Left renal pelvis (tissue), 4 donors: ENCODE measurements at regions not wholly inside any gene's neighbourhood (a gene's known extent, or its start where the extent isn't known, plus 50 kb on each side); places are given as distances from the start of the nearest gene placed in this dataset.

Experiments used
- DNase-seq, 4 donors: peaks; one replicate each; pipeline ENCODE4 v3.0.0-alpha.2; 2013; ENCODE audit warnings: low read depth in 4 of 4, low spot score in 3 of 4

DNA sequence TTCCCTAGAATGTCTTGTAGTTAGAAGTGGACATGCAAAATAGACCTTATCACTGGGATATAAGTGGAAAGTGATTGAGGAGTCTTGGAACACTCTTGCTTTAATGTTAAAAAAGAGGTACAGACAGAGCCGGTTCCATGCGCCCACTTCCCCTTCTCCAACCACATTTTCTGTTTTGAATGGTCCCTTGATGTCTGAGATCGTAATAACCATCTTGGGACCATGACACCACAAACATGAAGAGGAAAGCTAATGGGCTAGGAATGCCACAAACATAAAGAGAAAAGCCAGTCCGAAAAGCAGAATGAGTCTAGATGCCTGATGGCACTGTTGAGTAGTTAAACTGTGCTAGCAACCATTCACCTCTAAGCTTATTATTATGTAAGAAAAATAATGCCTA is 54.8 kb upstream of the SPON1 start:
- no peak for DNase-seq

DNA sequence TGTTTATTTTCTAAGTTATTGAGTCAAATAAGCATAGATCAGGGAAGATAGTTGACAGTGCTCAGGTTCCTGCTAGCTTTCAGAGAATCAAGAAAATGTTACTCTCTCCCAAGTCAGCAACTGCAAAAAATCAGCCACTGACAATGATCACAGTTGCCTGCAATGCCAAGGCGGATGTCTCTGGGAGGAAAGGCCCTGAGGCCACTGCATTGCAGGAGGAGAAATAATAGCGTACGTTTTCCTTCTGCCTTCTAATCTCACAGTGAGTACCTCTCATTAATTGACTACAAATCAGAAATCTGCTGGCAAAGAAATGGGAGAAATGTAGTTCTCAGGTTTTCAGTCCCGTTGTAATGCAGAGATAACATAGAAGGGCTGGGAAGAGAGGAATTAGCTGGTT is 54.0 kb upstream of the SPON1 start:
- DNase-seq: no peak
